KBM-7 (cell line): ENCODE measurements at regions not wholly inside any gene's neighbourhood (a gene's known extent, or its start where the extent isn't known, plus 50 kb on each side); places are given as distances from the start of the nearest gene placed in this dataset.

Experiments used
- DNase-seq: peaks from one replicate; pipeline ENCODE4 v3.0.0-alpha.2; 2015
- in situ Hi-C: fragments of 300-500 bp; cut with MboI; formaldehyde crosslinking; loops from 2 replicates; pipeline ENCODE4 v1.14.3; 2020; ENCODE audit warnings: low sequenced_read_pairs, low pct_unique_long_range_greater_than_20kb, mixed read lengths

- in situ Hi-C loops = no loop called here
- no peak for DNase-seq
Measured at GRCh38 chr19:32123355-32123940, 222.0 kb upstream of the ZNF507 start.

GRCh38 chr19:32124585-32124984 lies 220.8 kb upstream of the ZNF507 start:
- in situ Hi-C loops = no loop called here
- DNase-seq = no peak

- DNase-seq = no peak
- in situ Hi-C loops = no loop called here
Measured at GRCh38 chr19:32129141-32129540, 216.3 kb upstream of the ZNF507 start.

- in situ Hi-C loops = no loop called here
- no peak for DNase-seq
Measured at GRCh38 chr19:32130332-32130731, 215.1 kb upstream of the ZNF507 start.

- DNase-seq = no peak
- in situ Hi-C loops = no loop called here
Measured at GRCh38 chr19:32131005-32131404, 214.4 kb upstream of the ZNF507 start.

- in situ Hi-C loops = no loop called here
- peak; percentile 3 for DNase-seq
Measured at GRCh38 chr19:32138416-32138815, 207.0 kb upstream of the ZNF507 start.

- DNase-seq = no peak
- in situ Hi-C loops = no loop called here
Measured at GRCh38 chr19:32141840-32142511, 203.4 kb upstream of the ZNF507 start.

GRCh38 chr19:32146664-32147063 lies 198.7 kb upstream of the ZNF507 start:
- in situ Hi-C loops = no loop called here

GRCh38 chr19:32150605-32151004 lies 194.8 kb upstream of the ZNF507 start:
- DNase-seq = no peak
- in situ Hi-C loops = no loop called here

More at GRCh38 chr19:32146664-32147063, 198.7 kb upstream of the ZNF507 start:
- no peak for DNase-seq

GRCh38 chr19:32154418-32154817 lies 191.0 kb upstream of the ZNF507 start:
- in situ Hi-C loops = no loop called here
- DNase-seq = no peak

DNA sequence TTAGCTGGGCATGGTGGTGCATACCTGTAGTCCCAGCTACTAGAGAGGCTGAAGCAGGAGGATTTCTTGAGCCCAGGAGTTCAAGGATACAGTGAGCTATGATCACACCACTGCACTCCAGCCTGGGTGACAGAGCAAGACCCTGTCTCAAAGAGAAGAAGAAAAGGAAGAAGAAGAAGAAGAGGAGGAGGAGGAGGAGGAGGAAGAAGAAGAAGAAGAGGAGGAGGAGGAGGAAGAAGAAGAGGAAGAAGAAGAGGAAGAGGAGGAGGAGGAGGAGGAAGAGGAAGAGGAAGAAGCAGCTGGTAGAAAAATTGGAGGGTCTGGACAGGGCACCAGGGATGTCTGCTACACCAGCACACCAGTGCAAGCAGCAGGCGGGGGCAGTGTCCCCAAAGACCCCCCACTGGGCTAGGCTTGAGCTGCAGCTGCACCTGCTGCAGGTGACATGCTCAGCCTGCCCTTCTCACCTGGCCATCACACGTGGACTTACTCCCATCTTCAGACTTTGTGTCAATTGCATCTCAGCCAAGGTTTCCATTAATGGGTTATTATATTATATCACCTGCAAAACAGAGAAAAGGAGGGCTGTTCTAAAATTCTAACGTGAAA lies 180.9 kb upstream of the ZNF507 start:
- no peak for DNase-seq
- in situ Hi-C loops = no loop called here

DNA sequence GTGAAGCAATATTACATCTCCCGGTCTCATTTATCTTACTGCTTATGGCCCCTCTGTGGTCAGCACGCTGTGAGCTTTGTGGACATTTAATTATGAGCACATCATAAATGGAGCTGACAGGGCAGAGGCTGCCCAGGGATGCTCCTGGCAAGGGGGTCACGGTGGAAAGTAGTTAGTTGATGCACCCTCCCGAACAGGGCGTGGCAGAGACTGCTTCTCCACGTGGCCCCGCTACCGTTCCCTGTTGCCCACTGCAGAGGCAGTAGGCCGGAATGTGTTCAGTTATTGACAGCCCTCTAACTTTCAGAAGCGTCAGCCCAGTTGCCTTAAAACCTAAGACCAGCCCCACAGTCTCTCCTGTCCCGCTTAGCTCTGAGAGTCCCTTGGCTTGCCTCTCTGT lies 180.3 kb upstream of the ZNF507 start:
- DNase-seq = no peak
- in situ Hi-C loops = no loop called here

GRCh38 chr19:32165750-32166149 lies 179.7 kb upstream of the ZNF507 start:
- in situ Hi-C loops = no loop called here
- no peak for DNase-seq

- DNase-seq = no peak
- in situ Hi-C loops = no loop called here
Measured at GRCh38 chr19:32166238-32166637, 179.2 kb upstream of the ZNF507 start.

DNA sequence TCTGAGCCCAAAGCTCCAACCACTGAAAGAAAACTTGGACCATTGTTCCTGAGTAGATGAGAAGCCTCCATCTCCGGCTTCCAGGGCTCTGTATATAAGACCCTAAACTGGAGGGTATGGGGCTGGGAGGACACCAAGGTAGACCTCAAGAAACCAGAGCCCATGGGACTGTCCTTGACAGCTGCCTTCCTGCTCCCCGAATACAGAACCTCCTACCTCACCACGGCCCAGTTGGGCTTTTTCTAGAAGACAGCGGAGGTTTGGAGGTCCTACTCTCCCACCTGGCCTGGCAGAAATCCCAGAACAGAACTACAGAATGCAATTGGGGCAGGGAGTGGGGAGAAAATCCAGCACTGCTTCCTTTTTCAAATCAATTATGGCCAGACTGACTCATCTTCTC lies 177.3 kb upstream of the ZNF507 start:
- in situ Hi-C loops = no loop called here
- no peak for DNase-seq

DNA sequence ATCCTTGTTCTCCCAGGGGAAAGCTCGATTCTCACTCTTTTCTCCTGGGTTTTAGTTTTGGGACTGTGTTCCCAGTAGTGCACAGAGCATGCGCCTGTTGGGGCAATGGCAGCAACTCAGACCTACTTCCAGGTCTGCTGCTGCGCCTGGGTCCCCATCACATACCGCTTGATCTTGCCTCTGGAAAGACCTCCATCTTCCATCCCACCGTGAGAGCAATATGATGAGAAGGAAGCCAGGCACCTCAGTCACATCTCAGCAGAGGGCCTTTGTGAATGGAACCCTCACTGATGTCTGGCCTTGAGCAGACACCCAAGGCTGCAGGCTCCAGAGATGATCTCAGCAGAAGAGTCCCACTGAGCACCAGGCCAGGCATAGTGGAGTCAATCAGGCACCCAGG lies 176.8 kb upstream of the ZNF507 start:
- in situ Hi-C loops = no loop called here
- no peak for DNase-seq

- DNase-seq = no peak
- in situ Hi-C loops = no loop called here
Measured at GRCh38 chr19:32171719-32172151, 173.7 kb upstream of the ZNF507 start.

DNA sequence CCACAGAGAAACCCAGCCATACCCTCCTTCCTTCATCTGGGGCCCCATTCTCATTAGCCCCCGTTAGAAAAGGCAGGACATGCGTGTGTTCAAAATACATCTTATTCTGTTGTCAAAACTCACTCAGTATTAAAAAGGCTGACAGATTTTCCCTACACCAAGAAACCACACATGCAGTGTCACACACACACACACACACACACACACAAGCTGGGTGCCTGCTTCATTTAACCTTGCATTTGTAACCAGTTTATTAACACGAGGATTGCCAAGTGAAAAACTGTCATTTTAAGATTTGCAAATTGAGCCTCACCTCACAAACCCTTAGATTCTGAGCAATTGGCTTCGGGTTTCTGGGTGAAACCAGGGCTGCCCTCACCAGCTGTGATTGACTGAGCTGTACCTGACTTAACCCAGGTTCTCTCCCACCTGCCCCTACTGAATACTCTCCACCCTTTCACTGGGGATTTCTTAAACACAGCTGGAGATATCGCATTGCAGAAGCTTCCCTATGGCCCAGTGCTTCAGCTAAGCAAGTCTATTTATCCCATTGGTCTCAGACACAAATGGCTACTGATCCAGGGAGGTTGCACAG lies 172.7 kb upstream of the ZNF507 start:
- no peak for DNase-seq
- in situ Hi-C loops = no loop called here

GRCh38 chr19:32173836-32174235 lies 171.6 kb upstream of the ZNF507 start:
- in situ Hi-C loops = no loop called here
- no peak for DNase-seq

- in situ Hi-C loops = no loop called here
- no peak for DNase-seq
Measured at GRCh38 chr19:32174386-32175113, 170.9 kb upstream of the ZNF507 start.
